Neural cell (in vitro differentiated cells): ENCODE measurements at regions not wholly inside any gene's neighbourhood (a gene's known extent, or its start where the extent isn't known, plus 50 kb on each side); places are given as distances from the start of the nearest gene placed in this dataset.

Experiments
- H2AFZ ChIP-seq: fragments of 200-600, 300-800 bp; sonication (generic), shearing (Covaris generic); 2 replicates; pipeline ENCODE4 v1.6.0; 2014; ENCODE audit warnings: low read depth, mild to moderate bottlenecking, antibody characterized with exemption, low read length, moderate library complexity
- H3F3A ChIP-seq: fragments of 200-600 bp; shearing (Covaris generic); 2 replicates; pipeline ENCODE4 v1.6.1; 2016; ENCODE audit warnings: mild to moderate bottlenecking, moderate library complexity, mixed read lengths, antibody characterized with exemption, low read length; ENCODE audit not compliant: insufficient read depth, poor library complexity, severe bottlenecking
- H3K27ac ChIP-seq: fragments of 200-600, 300-800 bp; sonication (generic), shearing (Covaris generic); 2 replicates; pipeline ENCODE4 v1.5.1; 2014; ENCODE audit warnings: mild to moderate bottlenecking, low read length, moderate library complexity
- H3K27me3 ChIP-seq: fragments of 300-800, 200-600 bp; sonication (generic), shearing (Covaris generic); 2 replicates; pipeline ENCODE4 v1.6.0; 2014; ENCODE audit warnings: mild to moderate bottlenecking, low read depth, low read length, moderate library complexity; ENCODE audit not compliant: insufficient read depth
- H3K36me3 ChIP-seq: fragments of 300-800, 200-600 bp; sonication (generic), shearing (Covaris generic); 2 replicates; pipeline ENCODE4 v1.5.1; 2014; ENCODE audit warnings: mild to moderate bottlenecking, antibody characterized with exemption, low read length, moderate library complexity; ENCODE audit not compliant: insufficient read depth
- H3K4me2 ChIP-seq: fragments of 300-800, 200-600 bp; sonication (generic), shearing (Covaris generic); 2 replicates; pipeline ENCODE4 v1.6.0; 2014; ENCODE audit warnings: mild to moderate bottlenecking, low read length
- H3K4me3 ChIP-seq: fragments of 300-800, 200-600 bp; sonication (generic), shearing (Covaris generic); 2 replicates; pipeline ENCODE4 v1.5.1; 2014; ENCODE audit warnings: mild to moderate bottlenecking, low read length, moderate library complexity
- H3K79me2 ChIP-seq: fragments of 200-600 bp; shearing (Covaris generic); replicated peaks from 2 replicates; pipeline ENCODE4 v1.6.0; 2014; ENCODE audit warnings: mild to moderate bottlenecking, low read length, moderate library complexity; ENCODE audit not compliant: insufficient read depth
- H3K9ac ChIP-seq: fragments of 300-800, 200-600 bp; sonication (generic), shearing (Covaris generic); 2 replicates; pipeline ENCODE4 v1.6.1; 2016; ENCODE audit warnings: mild to moderate bottlenecking, low read length, mixed read lengths
- H3K9me2 ChIP-seq: fragments of 200-600 bp; shearing (Covaris generic); 2 replicates; pipeline ENCODE4 v1.6.1; 2016; ENCODE audit warnings: mild to moderate bottlenecking, low read length, mixed read lengths; ENCODE audit not compliant: insufficient read depth
- H3K9me3 ChIP-seq: fragments of 200-600, 300-800 bp; sonication (generic), shearing (Covaris generic); 2 replicates; pipeline ENCODE4 v1.6.1; 2016; ENCODE audit warnings: mild to moderate bottlenecking, mixed run types, low read length, moderate library complexity, mixed read lengths
- H4K20me1 ChIP-seq: fragments of 200-600 bp; shearing (Covaris generic); 2 replicates; pipeline ENCODE4 v1.6.1; 2016; ENCODE audit warnings: mild to moderate bottlenecking, mixed run types; ENCODE audit not compliant: insufficient read depth
- CTCF ChIP-seq: fragments of 450-650 bp; IDR thresholded peaks from 2 replicates; pipeline ENCODE4 v1.5.1; 2014; ENCODE audit warnings: antibody characterized with exemption, mild to moderate bottlenecking, moderate library complexity; ENCODE audit not compliant: poor library complexity, severe bottlenecking
- EP300 ChIP-seq: fragments of 450-650 bp; conservative IDR thresholded peaks from 2 replicates; pipeline ENCODE4 v1.6.1; 2014; ENCODE audit warnings: antibody characterized with exemption, mild to moderate bottlenecking, moderate library complexity; ENCODE audit not compliant: poor library complexity, severe bottlenecking
- EZH2 ChIP-seq: fragments of 200-600, 300-800 bp; shearing (Covaris generic), sonication (generic); IDR thresholded peaks from 2 replicates; pipeline ENCODE4 v1.6.1; 2014; ENCODE audit warnings: antibody characterized with exemption, low read length, borderline replicate concordance, mild to moderate bottlenecking; ENCODE audit not compliant: insufficient read depth, poor library complexity, severe bottlenecking
- MXI1 ChIP-seq: fragments of 450-650 bp; conservative IDR thresholded peaks from 2 replicates; pipeline ENCODE4 v1.6.1; 2014; ENCODE audit warnings: antibody characterized with exemption, mild to moderate bottlenecking; ENCODE audit not compliant: poor library complexity, severe bottlenecking
- POLR2AphosphoS5 ChIP-seq: IDR thresholded peaks from 2 replicates; pipeline ENCODE4 v1.6.1; 2012
- RAD21 ChIP-seq: fragments of 450-650 bp; conservative IDR thresholded peaks from 2 replicates; pipeline ENCODE4 v1.6.1; 2014; ENCODE audit warnings: antibody characterized with exemption, mild to moderate bottlenecking, moderate library complexity
- REST ChIP-seq: IDR thresholded peaks from 2 replicates; pipeline ENCODE4 v1.6.1; 2012; ENCODE audit warnings: borderline replicate concordance
- SMC3 ChIP-seq: fragments of 450-650 bp; conservative IDR thresholded peaks from 2 replicates; pipeline ENCODE4 v1.6.1; 2014; ENCODE audit warnings: antibody characterized with exemption, mild to moderate bottlenecking, moderate library complexity; ENCODE audit not compliant: poor library complexity
- TAF1 ChIP-seq: IDR thresholded peaks from 2 replicates; pipeline ENCODE4 v1.6.1; 2012; ENCODE audit warnings: low read depth

GRCh38 chr9:124101215-124101968, 89.8 kb downstream of the LHX2 start:
- no peaks in the 10 kb centered on the region for H3K9me3 ChIP-seq
- no peak overlapping the region for H3K4me3 ChIP-seq
- H3F3A ChIP-seq, result no peaks in the 10 kb centered on the region
- no peaks in the 10 kb centered on the region for H3K36me3 ChIP-seq
- no peak overlapping the region for H3K9ac ChIP-seq
- H4K20me1 ChIP-seq, result no peaks in the 10 kb centered on the region
- no peaks in the 10 kb centered on the region for H3K79me2 ChIP-seq
- no peaks in the 10 kb centered on the region for H3K9me2 ChIP-seq
- TF ChIP-seq EZH2, result no peak
- no peak for TF ChIP-seq EP300
- H3K27me3 ChIP-seq, result no peaks in the 10 kb centered on the region
- no peak overlapping the region for H3K4me2 ChIP-seq
- H2AFZ ChIP-seq, result no peak overlapping the region
- H3K27ac ChIP-seq, result no peak overlapping the region

GRCh38 chr9:124101969-124102345, 90.4 kb downstream of the LHX2 start:
- Histone ChIP-seq H3K27me3 (no peaks in the 10 kb centered on the region), H3K79me2 (no peaks in the 10 kb centered on the region), H3K9me2 (no peaks in the 10 kb centered on the region), H3K36me3 (no peaks in the 10 kb centered on the region), H3F3A (no peaks in the 10 kb centered on the region), H3K27ac (no peak overlapping the region), H3K4me2 (no peak overlapping the region), H3K9ac (no peak overlapping the region), H3K4me3 (no peak overlapping the region), H3K9me3 (no peaks in the 10 kb centered on the region), H2AFZ (no peak overlapping the region), H4K20me1 (no peaks in the 10 kb centered on the region)
- no peak for TF ChIP-seq POLR2AphosphoS5
- TF ChIP-seq CTCF, result no peak
- no peak for TF ChIP-seq REST
- no peak for TF ChIP-seq SMC3
- TF ChIP-seq MXI1, result no peak
- TF ChIP-seq RAD21, result no peak
- no peak for TF ChIP-seq EP300
- TF ChIP-seq TAF1, result no peak
- TF ChIP-seq EZH2, result no peak
